ENCODE measurements at regions not wholly inside any gene's neighbourhood (a gene's known extent, or its start where the extent isn't known, plus 50 kb on each side); places are given as distances from the start of the nearest gene placed in this dataset.
A peak's percentile ranks its signal among the peaks of the same experiment; 100 is the strongest.
"Not testable (repeated sequence)": the region's sequence is repeated elsewhere in the genome, so short reads cannot be mapped to it uniquely, and the experiment has no call there.

DNA sequence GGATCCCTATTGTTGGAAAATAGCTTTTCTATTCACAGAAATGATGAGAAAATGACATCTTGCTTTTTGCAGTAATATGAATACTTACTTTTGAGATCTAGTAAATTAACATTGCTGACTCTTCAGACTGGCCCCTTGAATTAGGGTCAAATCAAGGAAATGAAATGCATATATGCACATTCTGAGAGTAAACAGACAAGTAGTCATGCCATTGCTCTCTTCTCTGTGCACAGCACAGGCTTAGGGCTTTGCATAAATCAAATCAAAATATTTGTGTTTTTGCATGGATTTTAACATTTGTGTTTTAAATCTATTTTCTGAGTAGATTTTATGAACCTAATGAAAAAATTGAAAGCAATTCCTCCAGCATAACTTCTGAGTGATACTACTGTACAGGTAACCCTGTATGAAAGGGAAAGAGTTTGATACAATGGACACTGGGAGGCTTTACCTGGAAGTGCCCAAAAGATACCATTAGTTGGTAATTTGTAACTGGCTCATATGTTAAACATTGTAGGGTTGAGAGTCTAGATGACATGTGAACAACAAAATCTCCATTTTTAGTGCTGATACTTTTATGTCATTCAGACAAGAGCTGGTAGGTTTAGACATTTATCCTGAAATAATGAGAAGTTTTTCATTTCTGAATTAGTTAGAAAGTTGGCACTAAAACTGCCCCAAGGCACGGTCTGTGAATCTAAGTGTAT is 280.2 kb upstream of the FBXO33 start:
- FAIRE-seq (no peak), DNase-seq (ENCODE audit: low spot score) (no peak)

- DNase-seq (ENCODE audit: low spot score) (no peak), FAIRE-seq (no peak)
Measured at GRCh38 chr14:39704594-39704993, 272.4 kb upstream of the FBXO33 start.

- DNase-seq (ENCODE audit: low spot score) (no peak), FAIRE-seq (no peak)
Measured at GRCh38 chr14:39694341-39694740, 262.1 kb upstream of the FBXO33 start.

GRCh38 chr14:39683691-39684260 is 251.5 kb upstream of the FBXO33 start:
- DNase-seq (ENCODE audit: low spot score), result no peak

GRCh38 chr14:39682582-39682981 is 250.3 kb upstream of the FBXO33 start:
- FAIRE-seq (no peak), DNase-seq (ENCODE audit: low spot score) (no peak)

More at GRCh38 chr14:39683691-39684260, 251.5 kb upstream of the FBXO33 start:
- no peak for FAIRE-seq

DNA sequence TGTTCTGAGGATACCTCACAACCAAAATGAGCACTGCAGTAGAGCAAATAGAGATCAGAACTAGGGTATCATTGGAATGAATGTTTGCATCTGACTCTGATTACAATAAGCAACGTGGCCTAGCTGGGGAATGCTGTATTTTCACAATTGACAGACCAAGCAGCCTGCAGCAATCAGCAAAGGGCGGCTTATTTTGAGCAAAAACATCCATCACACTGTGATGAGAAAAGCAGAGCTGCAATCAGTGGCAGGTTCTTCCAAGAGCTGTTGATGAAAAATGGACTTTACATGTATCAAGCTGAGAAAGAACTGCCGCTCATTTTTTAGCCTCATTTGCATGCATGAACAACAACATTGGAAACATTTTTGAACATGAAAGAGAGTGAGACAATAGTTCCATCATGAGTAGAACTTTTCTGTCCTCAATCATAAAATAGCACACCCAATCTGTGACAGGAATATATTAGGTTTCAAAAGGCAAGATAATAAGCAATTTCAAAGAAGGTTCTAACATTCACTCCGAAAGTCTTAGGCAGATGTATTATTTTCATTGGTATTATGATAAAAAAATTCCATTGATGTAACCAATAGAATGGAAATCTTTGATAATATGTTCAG is 249.7 kb upstream of the FBXO33 start:
- FAIRE-seq (no peak), DNase-seq (ENCODE audit: low spot score) (no peak)

- DNase-seq (ENCODE audit: low spot score) (no peak), FAIRE-seq (no peak)
Measured at GRCh38 chr14:39680777-39681176, 248.5 kb upstream of the FBXO33 start.

- DNase-seq (ENCODE audit: low spot score) (no peak), FAIRE-seq (no peak)
Measured at GRCh38 chr14:39673734-39674133, 241.5 kb upstream of the FBXO33 start.

- FAIRE-seq, result no peak
Measured at GRCh38 chr14:39673270-39673711, 241.1 kb upstream of the FBXO33 start.

DNA sequence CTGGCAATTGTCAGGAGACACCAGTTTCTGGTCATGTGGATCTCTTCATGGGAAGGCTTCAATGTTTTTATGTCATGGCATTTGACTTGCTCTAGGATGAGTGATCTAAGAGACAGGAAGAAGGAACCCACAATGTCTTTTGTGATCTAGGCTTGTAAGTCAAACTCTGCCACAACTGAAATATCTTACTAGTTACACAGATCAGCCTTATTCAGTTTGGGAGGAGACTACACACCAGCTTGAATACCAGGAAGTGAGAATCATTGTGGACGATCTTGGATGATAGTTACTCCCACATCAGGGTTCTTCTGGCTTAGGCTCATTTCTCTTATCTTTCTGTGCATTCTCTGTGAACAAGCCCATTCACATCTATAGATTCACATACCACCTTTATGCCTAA is 236.2 kb upstream of the FBXO33 start:
- FAIRE-seq, result no peak
- DNase-seq (ENCODE audit: low spot score), result no peak

More at GRCh38 chr14:39673270-39673711, 241.1 kb upstream of the FBXO33 start:
- DNase-seq (ENCODE audit: low spot score), result no peak

DNA sequence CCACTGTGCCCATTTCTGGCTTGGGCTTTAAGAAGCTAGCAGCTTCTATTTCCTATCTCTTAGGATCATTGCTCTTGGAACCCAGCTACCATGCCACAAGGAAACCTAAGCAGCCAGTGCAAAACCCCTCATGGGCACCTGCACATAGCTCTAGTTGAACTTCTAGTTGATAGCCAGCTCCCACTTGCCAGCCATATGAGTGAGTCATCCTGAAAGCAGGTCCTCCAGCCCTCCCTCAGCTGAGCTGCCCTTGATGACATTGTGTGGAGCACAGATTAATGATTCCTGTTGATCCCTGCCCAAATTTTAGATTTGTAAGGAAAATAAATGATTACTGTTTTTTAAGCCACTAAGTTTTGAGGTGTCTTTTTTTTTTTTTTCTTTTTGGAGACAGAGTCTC is 234.2 kb upstream of the FBXO33 start:
- DNase-seq (ENCODE audit: low spot score) (peak; percentile 12), FAIRE-seq (no peak)

DNA sequence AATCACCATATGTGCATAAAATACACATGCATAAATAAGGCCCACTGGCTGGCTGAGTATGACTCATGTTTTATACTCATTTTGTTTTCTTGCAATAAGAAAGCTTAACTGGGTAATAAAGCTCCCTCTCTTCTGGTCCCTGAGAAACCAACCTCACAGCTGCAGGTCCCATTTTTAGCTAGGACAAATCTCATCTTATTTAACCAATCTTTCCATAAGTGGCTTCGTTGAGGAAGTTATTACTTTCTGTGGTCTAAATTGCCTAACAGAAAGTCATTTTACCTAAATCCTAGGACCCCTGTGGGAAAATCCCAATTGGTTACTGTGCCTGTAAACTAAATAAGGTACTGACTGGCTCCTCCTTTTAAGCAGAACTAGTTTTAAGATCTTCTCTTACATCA is 232.8 kb upstream of the FBXO33 start:
- DNase-seq (ENCODE audit: low spot score), result no peak
- no peak for FAIRE-seq

GRCh38 chr14:39664646-39665045 is 232.4 kb upstream of the FBXO33 start:
- FAIRE-seq (no peak), DNase-seq (ENCODE audit: low spot score) (no peak)

- no peak for DNase-seq (ENCODE audit: low spot score)
- FAIRE-seq, result no peak
Measured at GRCh38 chr14:39641224-39641623, 209.0 kb upstream of the FBXO33 start.

- DNase-seq (ENCODE audit: low spot score); FAIRE-seq: not testable (repeated sequence)
Measured at GRCh38 chr14:39639009-39639408, 206.8 kb upstream of the FBXO33 start.

DNA sequence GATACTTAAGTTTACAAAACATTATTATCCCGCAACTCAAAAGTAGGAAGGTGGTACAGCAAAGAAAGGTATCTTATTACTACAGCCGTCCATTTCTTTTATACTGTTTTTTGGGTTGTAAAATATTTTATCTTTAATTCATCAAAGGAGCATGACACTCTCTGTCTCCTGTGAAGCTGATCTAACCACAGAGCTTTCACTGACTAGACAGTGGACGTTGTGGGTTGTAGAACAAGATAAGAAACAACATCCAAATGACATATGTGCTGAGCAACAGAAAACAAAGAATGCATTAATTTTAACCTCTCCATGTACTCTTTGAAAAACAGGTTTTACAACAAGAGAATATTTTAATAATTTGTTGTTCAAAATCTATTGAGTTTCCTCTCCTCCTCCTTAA is 195.9 kb upstream of the FBXO33 start:
- no peak for DNase-seq (ENCODE audit: low spot score)
- no peak for FAIRE-seq

GRCh38 chr14:39626589-39627576 is 194.7 kb upstream of the FBXO33 start:
- no peak for DNase-seq (ENCODE audit: low spot score)
- FAIRE-seq, result no peak

- no peak for DNase-seq (ENCODE audit: low spot score)
- no peak for FAIRE-seq
Measured at GRCh38 chr14:39621678-39622077, 189.4 kb upstream of the FBXO33 start.

DNA sequence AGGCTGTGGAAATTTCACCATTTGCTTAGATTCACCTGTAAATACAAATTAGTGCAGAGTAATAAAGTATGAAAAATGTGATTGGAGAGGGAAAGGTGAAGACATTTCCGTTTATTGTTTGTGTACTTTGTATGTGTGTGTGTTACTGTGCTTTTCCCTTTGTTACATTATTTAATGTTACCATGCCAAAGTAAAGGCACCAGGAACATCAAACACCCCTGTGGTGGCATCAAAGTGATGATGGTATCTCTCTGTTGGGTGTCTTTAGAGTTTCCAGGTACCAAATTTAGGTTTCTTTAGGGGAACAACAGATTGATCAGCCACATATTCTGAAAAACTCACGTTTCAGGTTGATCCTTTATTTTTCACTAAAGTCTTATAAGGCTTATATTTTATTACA is 189.0 kb upstream of the FBXO33 start:
- FAIRE-seq (no peak), DNase-seq (ENCODE audit: low spot score) (no peak)

GRCh38 chr14:39617537-39617936 is 185.3 kb upstream of the FBXO33 start:
- DNase-seq (ENCODE audit: low spot score) (no peak), FAIRE-seq (no peak)

DNA sequence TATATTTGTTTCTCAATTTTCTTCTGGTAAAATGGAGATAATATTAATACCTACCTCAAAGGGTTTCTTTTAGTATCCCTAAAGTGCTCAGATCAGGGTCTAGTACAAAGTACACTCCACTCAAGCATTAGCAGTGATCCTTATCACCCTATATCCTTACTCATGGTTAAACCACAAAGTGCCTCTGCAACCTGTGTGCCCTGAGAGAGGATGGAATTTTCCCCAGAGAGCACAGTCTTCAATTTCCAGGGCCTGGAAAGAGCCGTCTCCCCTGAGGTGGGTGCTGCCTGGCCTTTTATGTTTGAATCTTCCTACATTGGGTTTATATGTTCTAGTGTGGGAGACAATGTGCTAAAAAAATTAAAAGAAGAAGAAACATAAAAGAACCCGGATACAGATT is 183.1 kb upstream of the FBXO33 start:
- no peak for FAIRE-seq
- no peak for DNase-seq (ENCODE audit: low spot score)
